MV-4-11 (cell line): ENCODE measurements at regions not wholly inside any gene's neighbourhood (a gene's known extent, or its start where the extent isn't known, plus 50 kb on each side); places are given as distances from the start of the nearest gene placed in this dataset.
"Not testable (repeated sequence)": the region's sequence is repeated elsewhere in the genome, so short reads cannot be mapped to it uniquely, and the experiment has no call there.

ENCODE experiments used
- DNase-seq: peaks from one replicate; lab custom pipeline; 2025; lab: John Stamatoyannopoulos, UW

DNA sequence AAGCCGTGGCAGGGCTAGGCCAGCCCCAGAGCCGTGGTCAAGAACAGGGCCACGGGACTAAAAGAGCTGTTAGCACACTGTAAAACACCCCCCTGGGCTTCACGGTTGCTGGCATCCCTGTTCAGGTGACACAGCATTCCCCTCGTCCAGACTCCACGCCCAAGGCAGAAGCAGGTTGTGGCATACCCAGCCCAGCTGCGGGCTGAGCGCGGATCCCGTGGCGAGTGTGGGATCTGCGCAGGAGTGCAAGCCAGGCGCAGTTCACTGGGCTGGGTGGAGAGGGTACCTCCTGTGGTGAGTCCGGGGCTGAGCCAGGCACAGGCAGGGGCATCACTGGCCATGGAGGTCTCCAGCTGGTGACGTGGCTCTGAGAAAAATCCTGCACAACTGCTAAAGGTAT is 199.1 kb downstream of the FZD1 start:
- no peak for DNase-seq

DNA sequence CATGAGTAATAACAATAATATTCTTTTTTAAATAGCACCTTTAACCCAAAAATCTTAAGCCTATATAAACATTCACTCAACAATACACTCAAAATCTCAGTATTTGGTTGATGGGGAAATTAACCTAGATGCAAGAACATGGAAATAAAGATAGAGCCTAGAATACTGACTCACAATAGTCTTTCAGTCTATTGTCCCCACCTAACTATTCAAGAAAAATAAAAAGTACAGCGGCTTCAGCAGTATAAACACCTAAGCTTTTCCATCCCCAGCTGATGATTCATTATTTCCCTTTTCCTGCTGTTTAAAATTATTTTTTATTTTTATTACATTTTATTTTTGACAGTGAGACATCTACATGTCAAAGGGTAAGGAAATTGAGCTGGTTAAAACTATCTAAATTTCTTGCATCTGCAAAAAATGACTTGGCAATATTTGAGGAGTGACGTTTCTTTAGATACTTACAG is 201.4 kb downstream of the FZD1 start:
- no peak for DNase-seq

DNA sequence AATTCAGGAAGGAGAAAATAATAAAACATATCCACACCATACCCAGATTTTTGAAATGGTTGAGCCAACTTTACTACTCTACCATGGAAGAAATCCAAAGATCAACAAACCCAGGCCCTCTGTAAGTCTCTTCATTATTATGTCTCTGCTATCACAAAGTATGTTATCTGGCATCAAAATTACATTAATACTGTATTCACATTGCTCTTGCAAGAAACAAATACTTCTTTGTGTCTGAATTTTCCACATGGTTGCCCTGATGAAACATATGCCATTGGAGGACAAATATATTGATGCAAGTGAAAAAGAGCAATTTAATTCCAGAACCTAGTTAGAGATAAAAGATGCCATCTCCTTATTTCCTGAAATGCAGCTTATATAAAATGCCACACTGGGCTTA is 204.0 kb downstream of the FZD1 start:
- DNase-seq: no peak

DNA sequence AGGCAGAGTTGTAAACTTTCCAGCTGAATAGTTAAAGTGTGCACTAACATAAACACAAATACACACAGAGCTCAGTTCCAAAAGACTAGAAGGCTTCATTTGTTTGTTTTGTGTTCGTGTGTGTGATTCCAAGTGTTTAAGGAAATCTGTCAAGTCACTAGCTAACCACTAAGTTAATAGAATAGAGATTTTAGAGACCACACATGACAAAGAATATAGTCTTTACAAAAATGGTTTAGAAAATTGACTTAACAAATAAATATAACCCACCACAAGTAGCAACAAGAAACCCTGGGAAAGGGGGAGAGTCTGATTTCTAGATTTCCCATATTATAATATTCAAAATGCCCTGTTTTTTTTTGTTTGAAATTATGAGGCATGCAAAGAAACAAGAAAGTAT is 209.4 kb downstream of the FZD1 start:
- DNase-seq: no peak

DNA sequence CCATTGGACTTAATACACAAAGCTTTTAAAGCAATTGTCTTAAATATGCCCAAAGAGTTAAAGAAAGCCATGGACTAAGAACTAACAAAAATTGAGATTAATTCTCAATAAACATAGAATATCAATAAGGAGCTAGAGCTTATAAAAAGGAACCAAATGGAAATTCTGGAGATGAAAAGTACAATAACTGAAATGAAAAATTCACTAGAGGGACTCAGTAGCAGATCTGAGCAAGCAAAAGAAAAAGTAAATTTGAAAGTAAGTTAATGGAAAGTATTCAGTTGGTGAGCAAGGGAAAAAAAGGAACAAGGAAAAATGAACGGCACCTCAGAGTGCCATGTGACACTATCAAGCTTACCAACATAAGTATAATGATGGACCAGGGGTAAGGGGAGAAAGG is 209.8 kb downstream of the FZD1 start:
- no peak for DNase-seq

DNA sequence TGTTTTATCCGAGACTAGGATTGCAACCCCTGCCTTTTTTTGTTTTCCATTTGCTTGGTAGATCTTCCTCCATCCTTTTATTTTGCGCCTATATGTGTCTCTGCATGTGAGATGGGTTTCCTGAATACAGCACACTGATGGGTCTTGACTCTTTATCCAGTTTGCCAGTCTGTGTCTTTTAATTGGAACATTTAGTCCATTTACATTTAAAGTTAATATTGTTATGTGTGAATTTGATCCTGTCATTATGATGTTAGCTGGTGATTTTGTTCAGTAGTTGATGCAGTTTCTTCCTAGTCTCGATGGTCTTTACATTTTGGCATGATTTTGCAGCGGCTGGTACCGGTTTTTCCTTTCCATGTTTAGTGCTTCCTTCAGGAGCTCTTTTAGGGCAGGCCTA is 216.2 kb downstream of the FZD1 start:
- not testable (repeated sequence) for DNase-seq

DNA sequence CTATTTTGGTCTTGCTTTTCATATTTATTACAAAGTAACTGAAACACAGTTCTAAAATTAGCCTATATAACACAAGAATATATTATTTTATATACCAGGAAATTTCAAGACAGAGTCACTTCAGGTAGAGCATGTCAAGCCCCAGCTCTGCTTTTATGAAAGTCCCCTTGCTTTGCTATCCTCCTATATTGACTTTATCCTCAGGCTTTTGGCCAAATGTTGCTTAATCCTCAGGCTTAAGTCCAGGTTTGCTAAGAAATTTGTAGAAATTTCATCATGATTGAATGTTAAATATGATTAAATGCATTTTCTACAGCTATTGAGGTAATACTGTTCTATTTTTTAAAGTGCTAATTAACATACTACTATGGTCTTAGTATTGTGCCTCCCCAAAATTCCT is 227.6 kb downstream of the FZD1 start:
- DNase-seq: no peak

DNA sequence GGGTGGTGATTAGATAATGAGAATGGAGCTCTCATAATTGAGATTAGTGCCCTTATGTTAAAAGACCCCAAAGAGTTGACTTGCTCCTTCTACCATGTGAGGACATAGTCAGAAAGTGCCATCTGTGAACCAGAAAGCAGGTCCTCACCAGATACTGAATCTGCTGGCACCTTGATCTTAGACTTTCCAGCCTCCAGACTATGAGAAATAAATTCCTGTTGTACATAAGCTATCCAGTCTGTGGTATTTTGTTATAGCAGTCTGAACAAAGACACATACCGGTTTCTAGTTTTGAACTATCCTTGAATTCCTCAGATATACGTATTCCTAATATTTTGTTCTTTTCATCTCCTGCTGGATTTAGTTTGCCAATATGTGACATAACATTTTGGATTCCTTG is 228.1 kb downstream of the FZD1 start:
- DNase-seq: no peak

DNA sequence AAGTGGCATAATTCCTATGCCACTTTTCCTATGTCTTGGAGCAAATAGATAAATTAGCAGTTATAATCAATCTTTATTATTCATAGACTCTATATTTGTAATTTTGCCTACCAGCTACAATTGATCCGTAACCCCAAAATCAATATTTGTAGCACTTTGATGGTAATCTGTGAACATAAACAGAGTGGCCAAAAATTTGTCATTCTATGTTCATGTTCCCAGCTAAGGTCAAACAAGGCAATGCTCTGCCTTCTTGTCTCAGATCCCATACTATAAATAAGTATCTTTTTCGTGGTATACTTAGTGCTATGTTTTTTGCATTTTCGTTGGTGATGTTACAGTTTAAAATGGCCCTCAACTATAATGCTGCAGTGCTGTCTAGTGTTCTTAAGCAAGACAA is 228.5 kb downstream of the FZD1 start:
- DNase-seq: no peak

DNA sequence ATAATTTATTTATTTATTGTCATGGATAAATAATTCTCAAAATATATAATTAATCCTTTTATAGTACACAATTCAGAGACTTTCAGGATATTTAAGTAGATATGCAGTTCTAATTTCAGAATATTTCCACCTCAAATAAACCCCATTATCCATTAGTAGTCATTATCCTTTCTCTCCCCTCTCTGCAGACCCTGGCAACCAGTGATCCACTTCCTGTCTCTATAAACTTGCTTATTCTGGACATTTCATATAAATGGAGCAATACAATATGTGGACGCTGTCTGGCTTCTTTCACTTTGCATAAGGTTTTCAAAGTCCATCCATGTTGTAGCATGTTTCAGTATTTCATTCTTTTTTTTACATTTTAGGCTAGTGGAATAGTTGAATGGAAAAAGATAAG is 230.2 kb downstream of the FZD1 start:
- DNase-seq: no peak

DNA sequence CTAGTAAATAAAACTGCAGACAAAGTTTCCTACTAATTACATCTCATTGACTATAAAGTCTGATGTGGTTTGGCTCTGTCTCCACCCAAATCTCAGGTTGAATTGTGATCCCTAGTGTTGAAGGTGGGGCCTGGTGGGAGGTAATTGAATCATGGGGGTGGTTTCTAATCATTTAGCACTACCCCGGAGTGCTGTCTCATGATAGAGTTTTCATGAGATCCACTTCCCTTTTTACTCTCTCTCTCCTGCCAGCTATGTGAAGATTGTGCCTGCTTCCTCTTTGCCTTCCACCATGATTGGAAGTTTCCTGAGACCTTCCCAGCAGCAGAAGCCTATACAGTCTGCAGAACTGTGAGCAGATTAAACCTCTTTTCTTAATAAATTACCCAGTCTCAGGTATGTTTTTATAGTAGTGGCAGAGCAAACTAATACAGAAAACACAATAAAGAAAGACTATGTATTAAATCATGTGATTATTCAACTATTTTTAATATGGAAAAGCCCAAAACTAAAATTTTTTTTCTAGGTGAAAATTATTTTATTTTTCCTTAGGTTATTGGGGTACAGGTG is 232.1 kb downstream of the FZD1 start:
- DNase-seq: peak; percentile 90

DNA sequence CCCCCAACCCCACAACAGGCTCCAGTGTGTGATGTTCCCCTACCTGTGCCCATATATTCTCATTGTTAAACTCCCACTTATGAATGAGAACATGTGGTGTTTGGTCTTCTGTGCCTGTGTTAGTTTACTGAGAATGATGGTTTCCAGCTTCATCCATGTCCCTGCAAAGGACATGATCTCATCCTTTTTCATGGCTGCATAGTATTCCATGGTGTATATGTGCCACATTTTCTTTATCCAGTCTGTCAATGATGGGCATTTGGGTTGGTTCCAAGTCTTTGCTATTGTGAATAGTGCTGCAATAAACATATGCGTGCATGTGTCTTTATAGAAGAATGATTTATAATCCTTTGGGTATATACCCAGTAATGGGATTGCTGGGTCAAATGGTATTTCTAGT is 233.0 kb downstream of the FZD1 start:
- DNase-seq: not testable (repeated sequence)

DNA sequence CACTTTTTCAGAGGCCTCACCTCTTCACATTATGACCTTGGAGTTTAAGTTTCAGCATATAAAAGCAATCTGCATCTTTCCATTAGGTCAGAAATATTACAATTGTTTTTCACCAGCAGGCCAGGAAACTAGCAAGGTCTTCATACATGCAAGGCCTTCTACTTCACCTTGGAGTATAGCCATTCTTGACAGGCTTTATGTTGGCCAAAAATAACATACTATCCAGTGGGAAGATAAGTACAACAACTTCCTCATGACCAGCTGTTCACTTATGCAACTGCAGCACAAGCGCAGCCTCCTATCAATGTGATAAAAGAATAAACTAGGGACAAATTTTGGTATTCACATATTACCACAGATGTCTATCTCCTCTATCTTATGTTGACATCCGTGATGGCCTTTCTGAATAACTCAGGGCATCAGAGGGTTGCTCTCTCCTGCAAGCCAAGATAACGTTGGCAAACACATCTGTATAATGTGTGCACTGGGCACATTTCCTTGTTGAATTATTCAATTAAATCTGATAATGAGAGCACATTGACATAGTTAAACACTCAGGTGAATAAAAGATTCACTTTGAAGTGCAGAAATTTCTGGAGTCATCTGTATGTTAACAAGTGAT is 239.8 kb downstream of the FZD1 start:
- DNase-seq: no peak

DNA sequence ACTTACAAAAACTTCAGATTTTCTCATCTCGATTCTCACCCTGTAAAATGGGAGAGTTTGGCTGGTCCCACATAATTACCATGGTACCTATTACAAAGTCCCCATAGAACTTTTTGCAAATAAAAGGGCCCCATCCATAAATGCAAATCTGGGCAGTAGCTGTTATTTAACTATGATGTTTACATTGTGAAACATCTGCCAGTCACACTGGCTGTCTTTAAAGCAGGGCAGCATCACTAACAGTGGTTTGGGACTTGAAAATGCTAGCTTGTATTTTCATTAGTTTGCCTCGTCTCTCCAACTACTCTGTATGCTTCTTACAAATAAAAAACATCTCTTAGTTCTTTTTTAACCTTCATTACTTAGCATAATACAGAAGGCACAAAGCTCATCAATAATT is 240.7 kb downstream of the FZD1 start:
- no peak for DNase-seq

DNA sequence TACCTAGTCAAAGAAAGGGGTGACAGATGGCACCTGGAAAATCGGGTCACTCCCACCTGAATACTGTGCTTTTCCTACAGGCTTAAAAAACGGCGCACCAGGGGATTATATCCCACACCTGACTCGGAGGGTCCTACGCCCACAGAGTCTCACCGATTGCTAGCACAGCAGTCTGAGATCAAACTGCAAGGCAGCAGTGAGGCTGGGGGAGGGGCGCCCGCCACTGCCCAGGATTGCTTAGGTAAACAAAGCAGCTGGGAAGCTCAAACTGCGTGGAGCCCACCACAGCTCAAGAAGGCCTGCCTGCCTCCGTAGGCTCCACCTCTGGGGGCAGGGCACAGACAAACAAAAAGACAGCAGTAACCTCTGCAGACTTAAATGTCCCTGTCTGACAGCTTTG is 242.7 kb downstream of the FZD1 start:
- DNase-seq: not testable (repeated sequence)

DNA sequence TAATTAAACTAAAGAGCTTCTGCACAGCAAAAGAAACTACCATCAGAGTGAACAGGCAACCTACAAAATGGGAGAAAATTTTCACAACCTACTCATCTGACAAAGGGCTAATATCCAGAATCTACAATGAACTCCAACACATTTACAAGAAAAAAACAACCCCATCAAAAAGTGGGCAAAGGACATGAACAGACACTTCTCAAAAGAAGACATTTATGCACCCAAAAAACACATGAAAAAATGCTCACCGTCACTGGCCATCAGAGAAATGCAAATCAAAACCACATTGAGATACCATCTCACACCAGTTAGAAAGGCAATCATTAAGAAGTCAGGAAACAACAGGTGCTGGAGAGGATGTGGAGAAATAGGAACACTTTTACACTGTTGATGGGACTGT is 247.6 kb downstream of the FZD1 start:
- not testable (repeated sequence) for DNase-seq

DNA sequence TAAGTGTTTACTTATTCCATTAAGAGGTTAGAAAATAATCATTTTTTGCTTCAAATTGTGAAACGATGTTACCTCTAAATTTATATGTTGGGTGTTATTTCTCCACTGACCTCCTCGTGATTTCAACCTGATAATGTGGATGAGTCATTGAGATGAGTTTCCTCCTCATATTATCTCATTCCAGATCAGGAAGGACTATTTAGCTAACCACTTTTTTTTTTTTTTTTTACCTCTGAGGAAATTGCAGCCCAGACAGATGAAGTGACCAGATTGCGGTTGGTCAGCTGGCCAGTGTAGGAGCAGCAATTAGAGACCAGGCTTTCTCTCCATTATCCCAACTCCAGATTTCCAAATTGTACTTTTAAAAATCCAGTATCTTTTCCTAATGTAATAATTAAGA is 248.7 kb downstream of the FZD1 start:
- DNase-seq: no peak

DNA sequence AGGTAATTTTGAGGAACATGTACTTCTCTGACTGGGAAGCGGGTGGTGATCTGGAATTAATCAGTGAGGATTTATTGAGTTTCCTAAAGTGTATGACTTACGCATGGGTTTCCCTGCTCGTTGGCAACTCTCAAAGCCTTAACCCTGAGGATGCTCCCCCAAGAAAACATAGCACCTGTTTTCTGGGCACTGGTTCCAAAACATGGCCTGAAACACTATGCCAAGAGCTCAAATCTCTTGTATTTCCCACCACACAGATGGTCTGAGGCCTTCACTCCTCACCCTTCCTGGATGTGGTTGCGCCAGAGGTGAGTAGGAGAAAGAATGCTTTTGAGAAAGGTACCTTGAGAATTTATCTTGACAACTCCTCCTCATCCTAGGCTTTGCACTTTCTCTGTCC is 250.4 kb downstream of the FZD1 start:
- DNase-seq: no peak

DNA sequence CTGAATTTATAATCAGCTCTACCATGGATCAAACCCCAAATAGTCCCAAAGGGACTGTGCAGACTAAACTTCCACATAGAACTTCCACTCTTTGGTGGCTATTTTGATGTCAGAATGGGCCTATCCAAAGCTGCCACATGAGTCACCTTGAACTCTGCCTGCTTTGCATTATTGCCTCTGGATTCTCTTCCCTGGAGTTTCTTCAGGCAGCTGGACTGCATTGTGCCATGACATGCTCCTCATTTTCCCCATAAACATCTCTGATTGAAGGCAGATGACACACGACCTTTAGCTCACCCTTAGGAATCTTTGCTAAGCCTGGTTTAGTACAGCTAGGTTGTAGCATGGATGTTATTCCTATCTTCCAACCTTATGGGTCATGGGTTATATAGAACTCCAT is 251.7 kb downstream of the FZD1 start:
- no peak for DNase-seq

DNA sequence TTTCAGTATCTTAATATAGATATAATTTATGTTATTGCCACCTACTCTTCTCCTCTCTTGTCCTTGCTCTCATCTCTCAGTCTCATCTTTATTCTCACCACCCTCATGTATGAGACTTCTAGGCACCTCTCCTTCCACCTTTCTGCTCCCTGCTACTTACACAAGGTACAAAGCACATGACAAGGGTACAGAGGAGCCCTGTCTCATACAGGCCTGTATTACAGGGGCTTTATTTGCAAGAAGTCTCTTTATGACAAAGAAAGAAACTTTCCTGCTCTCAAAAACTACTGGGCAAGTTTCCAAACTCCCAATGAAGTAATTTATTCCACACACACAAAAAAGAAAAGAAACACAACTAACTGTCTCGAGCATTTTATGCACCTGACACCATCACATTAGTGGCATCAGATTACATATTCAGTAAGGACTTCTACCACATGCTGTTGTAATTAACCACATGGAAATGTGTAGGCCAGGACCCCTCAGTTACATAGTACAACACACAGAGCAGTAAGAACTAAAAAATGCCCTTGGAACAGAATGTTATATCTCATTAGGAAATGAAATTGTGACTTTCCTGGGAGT is 253.1 kb downstream of the FZD1 start:
- no peak for DNase-seq

DNA sequence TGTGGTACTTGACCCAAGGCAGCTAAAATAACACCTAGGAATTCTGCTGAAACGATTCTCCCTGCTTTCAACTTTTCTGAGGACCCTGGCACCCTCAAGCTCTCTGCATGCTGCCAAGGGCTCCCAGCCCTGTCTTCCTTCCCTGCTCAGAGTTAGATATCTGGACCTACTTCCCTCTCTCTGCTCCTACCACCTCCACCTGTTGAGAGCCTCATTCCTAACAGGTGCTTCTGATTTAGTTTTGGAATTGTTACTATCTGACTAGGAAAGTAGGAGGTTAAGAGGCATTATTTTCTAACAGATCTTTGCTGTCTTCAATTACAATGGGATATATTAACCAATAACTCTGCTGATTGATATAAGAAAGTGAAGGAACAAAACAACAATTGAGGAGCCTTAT is 253.8 kb downstream of the FZD1 start:
- no peak for DNase-seq

DNA sequence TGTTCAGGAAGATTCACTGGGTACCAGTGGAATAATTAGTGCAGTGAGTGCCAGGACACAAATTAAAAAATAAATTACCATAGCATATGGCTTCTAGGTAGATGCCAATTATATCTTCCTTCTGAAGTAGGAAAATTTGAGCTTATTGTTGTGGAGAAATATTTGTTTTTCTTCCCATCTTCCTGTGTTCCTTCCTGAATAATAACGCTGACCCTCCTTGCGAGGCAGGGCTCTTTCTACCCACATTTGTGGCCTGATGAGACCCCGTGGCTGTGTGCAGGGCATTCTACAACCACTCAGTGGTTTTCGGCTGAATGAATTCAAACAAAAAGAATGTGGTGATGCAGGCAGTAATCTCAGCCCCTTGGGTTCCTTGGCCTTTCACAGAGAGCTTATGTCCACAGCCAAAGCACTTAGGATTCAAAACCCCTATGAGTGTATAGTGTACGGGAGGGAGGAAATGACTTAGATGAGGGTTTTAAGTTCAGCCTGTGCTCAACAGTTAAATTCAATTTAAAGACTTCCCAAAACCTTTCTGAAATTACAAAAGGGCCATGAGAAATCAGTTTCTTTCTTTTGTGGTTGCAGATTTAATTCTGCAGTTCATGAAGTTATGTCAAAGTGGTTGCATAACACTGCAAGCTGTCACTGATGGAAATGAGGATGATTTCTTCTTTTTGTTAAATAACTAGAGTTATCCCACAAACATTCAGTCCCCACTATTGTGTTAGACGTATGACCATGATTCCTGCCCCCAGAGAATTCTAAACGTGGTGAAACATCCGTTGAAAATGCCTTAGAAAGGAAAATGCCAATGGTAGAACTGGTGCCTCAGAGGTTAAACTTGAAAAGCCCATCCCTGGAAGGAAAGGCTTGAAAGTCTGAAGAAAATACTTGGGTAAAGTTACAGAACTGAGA is 255.3 kb downstream of the FZD1 start:
- peak; percentile 65 for DNase-seq

DNA sequence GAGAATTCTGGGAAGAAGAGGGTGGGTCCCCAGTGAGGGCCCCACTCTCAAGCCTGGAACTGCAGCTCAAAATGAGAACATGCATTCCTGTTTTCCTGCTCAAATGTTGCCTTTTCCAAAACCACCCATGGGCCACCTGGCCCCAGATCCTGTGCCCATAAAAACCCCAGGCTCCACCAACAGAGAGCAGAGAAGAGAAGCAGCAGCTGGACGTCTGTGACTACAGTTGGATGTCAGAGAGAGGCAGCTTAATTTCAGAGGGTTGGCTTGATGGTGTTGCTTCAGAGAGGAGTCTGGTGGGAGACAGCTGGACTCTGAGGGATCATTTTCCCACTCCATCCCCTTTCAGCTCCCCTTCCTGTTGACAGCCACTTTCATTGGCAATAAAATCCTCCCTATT is 256.4 kb downstream of the FZD1 start:
- no peak for DNase-seq
